Trophoblast cell (in vitro differentiated cells and primary cell): ENCODE measurements at regions not wholly inside any gene's neighbourhood (a gene's known extent, or its start where the extent isn't known, plus 50 kb on each side); places are given as distances from the start of the nearest gene placed in this dataset.
A peak's percentile ranks its signal among the peaks of the same experiment; 100 is the strongest.

Experiments
- DNase-seq, 2 donors: peaks; one replicate each; pipeline ENCODE4 v3.0.0-alpha.2; 2016
- H2AFZ ChIP-seq: 2 replicates; pipeline ENCODE4 v1.6.1; 2013; ENCODE audit warnings: low read length, moderate library complexity, mild to moderate bottlenecking; ENCODE audit not compliant: insufficient read depth, poor library complexity
- H2AK5ac ChIP-seq: 2 replicates; pipeline ENCODE4 v1.6.1; 2013; ENCODE audit warnings: mild to moderate bottlenecking, low read length
- H2BK120ac ChIP-seq: 2 replicates; pipeline ENCODE4 v1.6.1; 2013; ENCODE audit warnings: low read length, mild to moderate bottlenecking, moderate library complexity; ENCODE audit not compliant: insufficient read depth, poor library complexity
- H2BK12ac ChIP-seq: 2 replicates; pipeline ENCODE4 v1.6.1; 2013; ENCODE audit warnings: mild to moderate bottlenecking, low read length, moderate library complexity
- H2BK5ac ChIP-seq: 2 replicates; pipeline ENCODE4 v1.6.1; 2013; ENCODE audit warnings: low read length, low read depth, moderate library complexity, mild to moderate bottlenecking; ENCODE audit not compliant: poor library complexity
- H3K14ac ChIP-seq: 2 replicates; pipeline ENCODE4 v1.6.1; 2013; ENCODE audit warnings: mild to moderate bottlenecking, low read length
- H3K18ac ChIP-seq: 2 replicates; pipeline ENCODE4 v1.6.1; 2013; ENCODE audit warnings: mild to moderate bottlenecking, low read length
- H3K23ac ChIP-seq: 2 replicates; pipeline ENCODE4 v1.6.1; 2013; ENCODE audit warnings: low read length
- H3K27ac ChIP-seq: 2 replicates; pipeline ENCODE4 v1.5.1; 2013; ENCODE audit warnings: low read depth, mild to moderate bottlenecking, inconsistent platforms, low read length, moderate library complexity
- H3K27me3 ChIP-seq: 2 replicates; pipeline ENCODE4 v1.6.1; 2013; ENCODE audit warnings: inconsistent platforms, mild to moderate bottlenecking, low read length, moderate library complexity; ENCODE audit not compliant: insufficient read depth
- H3K36me3 ChIP-seq, 2 experiments: 1 replicate in 1 of 2; 2 replicates in 1 of 2; pipeline ENCODE4 v1.6.1; 2013; ENCODE audit warnings: low read length in 2 of 2, mild to moderate bottlenecking in 2 of 2, moderate library complexity in 1 of 2; ENCODE audit not compliant: insufficient read depth in 2 of 2, control insufficient read depth in 1 of 2
- H3K4ac ChIP-seq: 2 replicates; pipeline ENCODE4 v1.6.1; 2013; ENCODE audit warnings: low read depth, mild to moderate bottlenecking, low read length, moderate library complexity
- H3K4me1 ChIP-seq, 2 experiments: 1 replicate in 1 of 2; 2 replicates in 1 of 2; pipeline ENCODE4 v1.6.1; 2013; ENCODE audit warnings: low read length in 2 of 2, mild to moderate bottlenecking in 2 of 2, moderate library complexity in 1 of 2; ENCODE audit not compliant: insufficient read depth in 2 of 2, control insufficient read depth in 1 of 2
- H3K4me2 ChIP-seq: 2 replicates; pipeline ENCODE4 v1.6.1; 2013; ENCODE audit warnings: inconsistent platforms, mild to moderate bottlenecking, low read length, moderate library complexity
- H3K4me3 ChIP-seq: 2 replicates; pipeline ENCODE4 v1.5.1; 2013; ENCODE audit warnings: mild to moderate bottlenecking, low read depth, low read length, inconsistent platforms
- H3K79me1 ChIP-seq: one replicate; pipeline ENCODE4 v1.6.1; 2013; ENCODE audit warnings: low read length
- H3K79me2 ChIP-seq: 2 replicates; pipeline ENCODE4 v1.6.1; 2013; ENCODE audit warnings: low read length, mild to moderate bottlenecking; ENCODE audit not compliant: control insufficient read depth, insufficient read depth, poor library complexity
- H3K9ac ChIP-seq: 2 replicates; pipeline ENCODE4 v1.6.1; 2013; ENCODE audit warnings: mild to moderate bottlenecking, low read length
- H3K9me3 ChIP-seq: 2 replicates; pipeline ENCODE4 v1.6.1; 2013; ENCODE audit warnings: low read depth, mild to moderate bottlenecking, control low read depth, inconsistent platforms, low read length; ENCODE audit not compliant: insufficient read depth
- H4K12ac ChIP-seq: 2 replicates; pipeline ENCODE4 v1.6.1; 2013; ENCODE audit warnings: low read depth, mild to moderate bottlenecking, low read length, moderate library complexity
- H4K8ac ChIP-seq: 2 replicates; pipeline ENCODE4 v1.6.1; 2013; ENCODE audit warnings: low read depth, mild to moderate bottlenecking, low read length, moderate library complexity
- H4K91ac ChIP-seq: one replicate; pipeline ENCODE4 v1.6.1; 2013; ENCODE audit warnings: low read depth, mild to moderate bottlenecking, low read length, moderate library complexity
- WGBS: extraction: QIAGEN DNeasy Blood & Tissue Kit; methylation state at CpG from one replicate; pipeline ENCODE4 v1.1.7; 2013; ENCODE audit warnings: missing lambda C conversion rate; ENCODE audit not compliant: insufficient read length, insufficient coverage; ENCODE audit errors: extremely low coverage; 5-methylcytosine and 5-hydroxymethylcytosine counted together

DNA sequence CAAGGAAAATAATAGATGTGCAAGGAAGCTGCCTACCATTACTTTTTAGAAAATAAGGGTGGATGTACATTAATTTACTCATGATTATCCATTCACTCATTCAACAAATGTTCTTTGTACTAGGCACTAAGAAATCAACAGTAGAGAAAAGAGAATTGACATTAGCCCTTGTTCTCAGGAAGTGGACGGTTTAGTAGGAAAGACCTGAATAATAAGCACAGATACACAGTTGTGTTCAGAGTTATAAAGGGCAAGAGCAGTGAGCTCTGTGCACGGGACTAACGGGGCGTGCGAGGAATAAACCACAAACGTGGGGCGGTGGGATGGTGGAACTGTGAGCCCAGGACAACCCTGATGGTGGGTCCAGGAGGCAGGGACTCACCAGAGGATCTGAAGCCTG, 94.4 kb upstream of the MBOAT2 start:
- H3K27me3 ChIP-seq: no peaks in the 10 kb centered on the region
- no peak overlapping the region for H3K23ac ChIP-seq
- no peak overlapping the region for H2AK5ac ChIP-seq
- peaks cover 7% of the 10 kb centered on the region for H3K9me3 ChIP-seq
- H3K4me3 ChIP-seq: no peak overlapping the region
- H3K4me2 ChIP-seq: no peak overlapping the region
- no peak overlapping the region for H4K91ac ChIP-seq
- no CpG with 5 or more reads among the region's 7 CpGs for WGBS
- H2BK120ac ChIP-seq: no peak overlapping the region
- H3K9ac ChIP-seq: no peak overlapping the region
- no peaks in the 10 kb centered on the region for H3K36me3 ChIP-seq
- no peak overlapping the region for H3K18ac ChIP-seq
- no peak overlapping the region for H2BK5ac ChIP-seq
- H3K79me2 ChIP-seq: no peaks in the 10 kb centered on the region
- no peak for DNase-seq
- peaks cover 4 to 10% of the 10 kb centered on the region in 2 experiments for H3K4me1 ChIP-seq
- H3K27ac ChIP-seq: no peak overlapping the region
- no peak overlapping the region for H4K12ac ChIP-seq
- no peak overlapping the region for H4K8ac ChIP-seq
- H3K14ac ChIP-seq: no peak overlapping the region
- H2AFZ ChIP-seq: no peak overlapping the region
- no peaks in the 10 kb centered on the region for H3K79me1 ChIP-seq
- no peak overlapping the region for H3K4ac ChIP-seq
- H2BK12ac ChIP-seq: no peak overlapping the region

DNA sequence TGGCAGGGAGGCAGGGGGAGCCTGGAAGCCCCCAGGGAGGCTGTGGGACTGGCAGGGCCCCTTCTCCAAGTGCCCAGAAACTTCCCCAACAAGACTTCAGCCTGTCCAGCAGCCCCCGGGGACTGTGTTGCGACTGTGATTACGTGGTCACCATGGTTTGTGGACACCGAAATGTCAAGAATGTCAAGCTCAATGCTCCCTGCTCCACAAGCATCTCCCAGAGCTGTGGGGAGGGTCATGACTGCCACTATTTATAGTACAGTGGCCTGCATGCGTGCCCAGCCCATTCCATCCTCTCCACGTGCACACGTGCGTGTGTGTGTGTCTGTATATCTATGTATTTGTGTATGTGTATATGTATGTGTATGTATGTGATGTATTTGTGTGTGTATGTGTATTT, 93.8 kb upstream of the MBOAT2 start:
- no peak overlapping the region for H3K4ac ChIP-seq
- peak; percentile 82 to 88 for DNase-seq
- no peak overlapping the region for H2AFZ ChIP-seq
- no peaks in the 10 kb centered on the region for H3K36me3 ChIP-seq
- no peaks in the 10 kb centered on the region for H3K79me1 ChIP-seq
- H4K91ac ChIP-seq: no peak overlapping the region
- no peak overlapping the region for H2BK120ac ChIP-seq
- no peak overlapping the region for H2BK5ac ChIP-seq
- H3K18ac ChIP-seq: no peak overlapping the region
- H4K12ac ChIP-seq: no peak overlapping the region
- H3K23ac ChIP-seq: no peak overlapping the region
- no peak overlapping the region for H2BK12ac ChIP-seq
- no peak overlapping the region for H2AK5ac ChIP-seq
- H3K27ac ChIP-seq: no peak overlapping the region
- H3K27me3 ChIP-seq: no peaks in the 10 kb centered on the region
- peaks cover 7% of the 10 kb centered on the region for H3K9me3 ChIP-seq
- no peak overlapping the region for H3K9ac ChIP-seq
- no peak overlapping the region for H3K14ac ChIP-seq
- no peak overlapping the region for H3K4me2 ChIP-seq
- H4K8ac ChIP-seq: no peak overlapping the region
- no peaks in the 10 kb centered on the region for H3K79me2 ChIP-seq
- WGBS: no CpG with 5 or more reads among the region's 8 CpGs
- H3K4me3 ChIP-seq: no peak overlapping the region
- H3K4me1 ChIP-seq: peaks cover 4 to 8% of the 10 kb centered on the region in 2 experiments

DNA sequence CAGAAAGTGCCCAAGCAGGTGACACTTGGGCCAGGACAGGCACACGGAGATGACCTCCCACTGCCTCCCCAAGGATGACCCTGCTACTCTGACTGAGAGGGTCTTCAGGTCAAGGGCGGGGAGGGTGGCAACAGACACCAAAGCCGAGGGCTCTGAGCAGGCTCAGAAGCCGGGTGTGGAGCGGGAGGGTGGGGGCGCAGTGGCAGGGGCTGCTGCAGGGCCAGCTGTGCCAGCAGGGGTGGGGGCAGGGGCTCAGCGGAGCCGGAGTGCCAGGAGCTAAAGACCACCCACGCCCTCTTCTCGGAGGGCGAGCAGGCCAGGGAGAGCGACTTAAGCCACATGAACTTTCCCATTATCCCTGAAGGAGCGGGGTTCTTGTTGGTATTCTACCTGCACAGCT, 93.3 kb upstream of the MBOAT2 start:
- no peak overlapping the region for H2BK5ac ChIP-seq
- no peak overlapping the region for H4K91ac ChIP-seq
- H3K4me3 ChIP-seq: no peak overlapping the region
- no peak overlapping the region for H2AK5ac ChIP-seq
- no peak overlapping the region for H3K9ac ChIP-seq
- DNase-seq: no peak
- H3K4ac ChIP-seq: no peak overlapping the region
- H4K12ac ChIP-seq: no peak overlapping the region
- WGBS: no CpG with 5 or more reads among the region's 13 CpGs
- no peak overlapping the region for H3K18ac ChIP-seq
- no peaks in the 10 kb centered on the region for H3K79me1 ChIP-seq
- H3K14ac ChIP-seq: no peak overlapping the region
- no peaks in the 10 kb centered on the region for H3K27me3 ChIP-seq
- H3K4me2 ChIP-seq: no peak overlapping the region
- H3K79me2 ChIP-seq: no peaks in the 10 kb centered on the region
- no peak overlapping the region for H3K23ac ChIP-seq
- no peak overlapping the region for H2BK120ac ChIP-seq
- H4K8ac ChIP-seq: no peak overlapping the region
- H2AFZ ChIP-seq: no peak overlapping the region
- no peak overlapping the region for H2BK12ac ChIP-seq
- peaks cover 4 to 8% of the 10 kb centered on the region in 2 experiments for H3K4me1 ChIP-seq
- H3K36me3 ChIP-seq: no peaks in the 10 kb centered on the region
- H3K9me3 ChIP-seq: peaks cover 7% of the 10 kb centered on the region
- no peak overlapping the region for H3K27ac ChIP-seq

DNA sequence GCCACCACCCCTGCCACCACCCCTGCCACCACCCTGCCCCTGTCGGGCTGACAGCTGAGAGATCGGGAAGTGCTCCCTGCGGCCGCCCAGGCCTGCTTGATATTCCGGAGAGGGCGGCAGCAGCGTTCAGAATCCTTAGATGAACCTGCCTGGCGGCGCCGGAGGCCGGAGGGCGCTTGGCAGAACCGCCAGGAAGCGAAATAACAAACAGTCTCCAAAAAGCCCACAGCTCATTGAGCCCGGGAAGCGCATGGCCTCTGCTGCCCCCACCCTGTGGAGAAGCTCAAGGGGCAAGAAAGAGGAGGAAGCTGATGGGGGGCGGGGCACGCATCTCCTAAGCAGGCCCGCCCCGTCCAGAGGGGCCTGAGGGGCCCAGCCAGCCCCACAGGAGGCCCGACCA, 92.2 kb upstream of the MBOAT2 start:
- Histone ChIP-seq H3K36me3 (no peaks in the 10 kb centered on the region), H3K4ac (no peak overlapping the region), H3K14ac (no peak overlapping the region), H3K4me2 (peak overlapping the region; percentile 29), H3K27ac (no peak overlapping the region), H3K18ac (no peak overlapping the region), H2AK5ac (no peak overlapping the region), H3K4me3 (no peak overlapping the region), H4K12ac (no peak overlapping the region), H3K4me1 (peaks cover 4 to 8% of the 10 kb centered on the region in 2 experiments), H4K91ac (no peak overlapping the region), H2BK12ac (no peak overlapping the region), H2BK120ac (no peak overlapping the region), H3K27me3 (no peaks in the 10 kb centered on the region), H3K23ac (no peak overlapping the region), H2AFZ (no peak overlapping the region), H3K9ac (no peak overlapping the region), H3K79me1 (no peaks in the 10 kb centered on the region), H2BK5ac (no peak overlapping the region), H3K79me2 (no peaks in the 10 kb centered on the region), H3K9me3 (peaks cover 7% of the 10 kb centered on the region), H4K8ac (no peak overlapping the region)
- peak in 1 of 2 donors; percentile 25 for DNase-seq
- WGBS: no CpG with 5 or more reads among the region's 21 CpGs
